Large intestine (tissue), 3 donors: ENCODE measurements at regions not wholly inside any gene's neighbourhood (a gene's known extent, or its start where the extent isn't known, plus 50 kb on each side); places are given as distances from the start of the nearest gene placed in this dataset.

Experiments
- DNase-seq, 2 donors: peaks; one replicate each; pipeline versions ENCODE4 v3.0.0 to v3.0.0-alpha.2; 2013
- H3K27ac ChIP-seq: one replicate; pipeline ENCODE4 v1.5.1; 2013; ENCODE audit warnings: low read length
- H3K27me3 ChIP-seq: 2 replicates; pipeline ENCODE4 v1.6.1; 2013; ENCODE audit warnings: low read length; ENCODE audit not compliant: control insufficient read depth, insufficient read depth
- H3K36me3 ChIP-seq: 2 replicates; pipeline ENCODE4 v1.6.1; 2013; ENCODE audit warnings: low read length; ENCODE audit not compliant: control insufficient read depth, insufficient read depth
- H3K4me1 ChIP-seq: one replicate; pipeline ENCODE4 v1.6.1; 2013; ENCODE audit warnings: low read length; ENCODE audit not compliant: control insufficient read depth, insufficient read depth
- H3K4me3 ChIP-seq: one replicate; pipeline ENCODE4 v1.5.1; 2013; ENCODE audit warnings: low read length
- H3K9me3 ChIP-seq: one replicate; pipeline ENCODE4 v1.6.1; 2013; ENCODE audit warnings: mild to moderate bottlenecking, low read depth, low read length, moderate library complexity; ENCODE audit not compliant: control insufficient read depth
- WGBS: methylation state at CpG from one replicate; pipeline ENCODE4 v1.1.5; 2013; ENCODE audit warnings: low lambda C conversion rate; ENCODE audit not compliant: insufficient coverage; 5-methylcytosine and 5-hydroxymethylcytosine counted together

DNA sequence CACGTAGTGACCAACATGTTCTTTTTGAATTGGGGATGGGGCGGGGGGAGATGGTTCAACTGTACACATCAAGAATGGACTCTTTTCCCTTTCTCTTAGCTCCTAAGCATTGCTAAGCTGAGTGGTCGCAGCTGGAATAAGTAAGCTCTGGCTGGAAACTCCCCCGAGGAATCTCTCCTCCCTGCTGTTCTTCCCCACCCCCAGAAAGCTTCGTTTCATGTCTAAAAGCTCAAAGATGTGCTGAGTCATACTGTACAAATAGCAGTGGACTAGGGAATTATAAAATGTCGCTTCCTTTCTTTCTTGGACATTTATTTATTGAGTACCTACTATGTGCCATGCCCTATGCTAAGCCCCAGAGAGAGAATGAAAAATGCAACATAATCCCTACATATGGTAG, 191.1 kb upstream of the ADO start:
- no peak for DNase-seq
- no peak overlapping the region for H3K27ac ChIP-seq

DNA sequence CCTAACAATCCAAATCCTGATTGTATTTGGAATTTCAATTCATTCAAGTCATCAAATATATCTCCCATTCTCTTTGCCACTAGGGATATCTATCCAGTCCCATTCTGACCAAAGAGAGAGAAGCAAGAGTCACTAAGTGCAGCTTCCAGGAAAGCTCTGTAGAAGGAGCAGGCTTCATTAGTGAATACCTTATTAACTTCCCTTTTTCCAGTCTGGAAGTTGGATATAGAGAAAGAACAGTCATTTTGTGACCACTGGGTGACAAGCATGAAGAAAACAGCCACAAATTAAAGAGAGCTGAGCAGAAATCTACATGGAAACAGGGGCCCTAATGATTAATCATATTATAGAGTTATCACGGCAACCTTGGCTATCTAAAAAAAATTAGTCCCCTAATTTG, 190.7 kb upstream of the ADO start:
- Histone ChIP-seq H3K36me3 (no peaks in the 10 kb centered on the region), H3K4me1 (no peaks in the 10 kb centered on the region), H3K4me3 (no peak overlapping the region), H3K27ac (no peak overlapping the region), H3K9me3 (no peaks in the 10 kb centered on the region), H3K27me3 (no peaks in the 10 kb centered on the region)
- 80% methylated on average over 1 of the region's 1 CpG for WGBS
- DNase-seq: no peak

More for the DNA sequence above, 191.1 kb upstream of the ADO start:
- Histone ChIP-seq H3K36me3 (no peaks in the 10 kb centered on the region), H3K27me3 (no peaks in the 10 kb centered on the region), H3K9me3 (no peaks in the 10 kb centered on the region), H3K4me1 (no peaks in the 10 kb centered on the region), H3K4me3 (no peak overlapping the region)
- no CpG with 5 or more reads among the region's 6 CpGs for WGBS

DNA sequence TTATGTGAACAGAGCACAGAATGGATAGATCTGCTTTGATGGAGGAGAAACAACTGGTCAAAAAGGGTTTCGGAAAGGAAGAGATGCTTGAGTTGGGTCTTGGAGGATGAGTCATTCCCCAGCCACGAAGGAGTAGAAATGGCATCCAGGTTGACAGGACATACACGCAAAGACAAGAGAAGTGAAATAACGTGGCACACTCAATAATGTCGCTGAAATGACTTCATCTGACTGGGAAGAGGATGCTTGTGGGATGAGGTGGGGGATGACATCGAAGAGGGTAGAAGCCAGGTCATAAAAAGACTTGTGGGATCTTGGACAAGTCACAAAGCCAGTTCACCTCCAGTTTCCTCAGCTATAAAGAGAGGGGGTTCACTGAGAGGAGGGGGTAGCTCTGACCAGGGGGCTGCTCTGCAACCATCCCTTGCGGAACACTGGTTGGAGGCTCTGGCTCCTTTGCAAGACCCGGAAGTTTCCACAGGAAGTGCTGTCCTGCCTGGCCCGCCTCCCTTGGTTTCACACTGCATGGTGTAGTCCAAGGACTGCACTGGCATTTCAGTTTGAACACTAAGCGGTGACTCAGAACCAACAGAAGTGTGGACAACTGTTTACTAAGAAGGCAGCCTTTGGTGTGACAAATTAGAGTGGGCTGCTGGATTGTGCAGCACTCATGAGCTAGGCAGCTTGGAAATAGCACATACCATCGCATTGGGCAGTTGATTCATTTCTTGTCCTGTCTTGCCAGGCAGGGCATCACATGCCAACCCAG, 189.9 kb upstream of the ADO start:
- Histone ChIP-seq H3K27ac (no peak overlapping the region), H3K9me3 (no peaks in the 10 kb centered on the region), H3K27me3 (no peaks in the 10 kb centered on the region), H3K36me3 (no peaks in the 10 kb centered on the region), H3K4me3 (no peak overlapping the region), H3K4me1 (no peaks in the 10 kb centered on the region)
- 92% methylated on average over 5 of the region's 11 CpGs for WGBS
- DNase-seq: no peak

DNA sequence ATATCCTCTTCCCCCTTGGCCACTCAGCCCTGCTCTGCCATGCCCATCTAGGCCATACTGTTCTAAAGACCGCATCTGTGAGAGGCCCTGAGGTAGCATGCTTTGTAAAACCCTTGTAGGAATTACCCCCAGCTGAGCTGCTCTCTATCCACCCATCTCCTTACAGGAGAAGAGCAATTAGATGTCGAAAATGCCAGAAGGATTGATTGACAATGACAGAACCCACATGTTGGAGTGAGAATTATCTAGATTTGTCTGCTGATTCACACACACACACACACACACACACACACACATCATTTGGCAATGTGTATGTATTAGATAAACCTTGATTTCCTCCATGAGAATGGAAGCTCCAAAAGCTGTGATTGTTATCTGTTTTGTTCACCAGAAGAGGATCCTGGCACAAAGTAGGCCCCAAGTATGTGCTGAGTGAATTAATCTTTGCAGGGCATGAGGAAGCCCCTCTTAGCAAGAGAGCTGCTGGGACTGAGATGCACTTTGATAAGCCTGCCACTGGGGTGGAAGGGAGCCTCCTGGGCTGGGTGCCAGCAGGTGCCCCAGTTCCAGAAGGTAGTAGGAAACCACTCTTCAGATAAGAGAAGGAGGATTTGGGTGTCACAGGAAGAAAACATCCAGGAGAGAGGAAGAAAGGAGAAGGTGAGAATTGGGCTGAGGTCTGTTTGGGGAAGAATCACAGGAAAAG, 187.5 kb upstream of the ADO start:
- no peak overlapping the region for H3K27ac ChIP-seq
- H3K4me3 ChIP-seq: no peak overlapping the region
- no peaks in the 10 kb centered on the region for H3K36me3 ChIP-seq
- no peaks in the 10 kb centered on the region for H3K27me3 ChIP-seq
- no peaks in the 10 kb centered on the region for H3K9me3 ChIP-seq
- DNase-seq: no peak
- no peaks in the 10 kb centered on the region for H3K4me1 ChIP-seq
- WGBS: no CpG with 5 or more reads among the region's 2 CpGs

DNA sequence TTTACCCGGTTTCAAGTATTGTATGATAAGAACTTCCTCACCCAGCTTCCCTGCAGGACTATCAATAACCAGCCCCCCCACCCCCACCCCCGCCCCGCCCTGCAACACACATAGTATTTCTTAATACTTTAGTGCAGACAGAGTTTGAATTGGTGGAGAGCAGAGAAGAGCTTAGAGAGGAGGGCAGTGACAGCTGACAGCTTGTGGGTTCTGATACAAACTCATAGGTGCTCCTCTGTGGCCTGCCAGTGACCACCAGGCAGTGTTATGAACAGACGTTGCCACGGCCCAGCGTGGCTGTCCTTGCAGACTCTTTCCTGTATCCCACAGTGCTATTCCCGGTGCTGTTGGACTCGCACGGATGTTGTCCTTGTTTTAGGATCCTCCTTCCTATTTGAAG, 186.9 kb upstream of the ADO start:
- Histone ChIP-seq H3K4me1 (no peaks in the 10 kb centered on the region), H3K27ac (no peak overlapping the region), H3K9me3 (no peaks in the 10 kb centered on the region), H3K4me3 (no peak overlapping the region), H3K36me3 (no peaks in the 10 kb centered on the region), H3K27me3 (no peaks in the 10 kb centered on the region)
- no CpG with 5 or more reads among the region's 9 CpGs for WGBS
- no peak for DNase-seq

DNA sequence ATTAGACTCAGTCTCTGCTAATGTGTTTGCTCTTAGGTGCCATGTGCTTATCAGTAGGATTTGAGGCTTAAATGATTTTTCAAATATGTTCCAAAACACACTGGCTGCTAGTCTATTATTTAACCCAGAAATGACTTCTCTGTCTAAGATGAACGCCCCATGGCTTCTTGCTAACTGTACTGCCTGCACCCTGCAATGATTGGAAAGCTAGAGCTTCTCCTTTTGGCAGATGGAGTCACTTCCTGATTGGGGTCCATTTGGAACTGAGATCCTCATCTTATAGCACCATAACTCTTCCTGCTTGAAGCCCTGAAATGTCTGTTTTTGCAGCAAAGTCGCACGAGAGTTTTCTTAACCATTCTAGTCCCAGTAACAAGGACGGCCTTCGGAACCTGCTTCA, 186.5 kb upstream of the ADO start:
- Histone ChIP-seq H3K4me3 (no peak overlapping the region), H3K27me3 (no peaks in the 10 kb centered on the region), H3K9me3 (no peaks in the 10 kb centered on the region), H3K4me1 (no peaks in the 10 kb centered on the region), H3K27ac (no peak overlapping the region), H3K36me3 (no peaks in the 10 kb centered on the region)
- DNase-seq: no peak
- no CpG with 5 or more reads among the region's 5 CpGs for WGBS

DNA sequence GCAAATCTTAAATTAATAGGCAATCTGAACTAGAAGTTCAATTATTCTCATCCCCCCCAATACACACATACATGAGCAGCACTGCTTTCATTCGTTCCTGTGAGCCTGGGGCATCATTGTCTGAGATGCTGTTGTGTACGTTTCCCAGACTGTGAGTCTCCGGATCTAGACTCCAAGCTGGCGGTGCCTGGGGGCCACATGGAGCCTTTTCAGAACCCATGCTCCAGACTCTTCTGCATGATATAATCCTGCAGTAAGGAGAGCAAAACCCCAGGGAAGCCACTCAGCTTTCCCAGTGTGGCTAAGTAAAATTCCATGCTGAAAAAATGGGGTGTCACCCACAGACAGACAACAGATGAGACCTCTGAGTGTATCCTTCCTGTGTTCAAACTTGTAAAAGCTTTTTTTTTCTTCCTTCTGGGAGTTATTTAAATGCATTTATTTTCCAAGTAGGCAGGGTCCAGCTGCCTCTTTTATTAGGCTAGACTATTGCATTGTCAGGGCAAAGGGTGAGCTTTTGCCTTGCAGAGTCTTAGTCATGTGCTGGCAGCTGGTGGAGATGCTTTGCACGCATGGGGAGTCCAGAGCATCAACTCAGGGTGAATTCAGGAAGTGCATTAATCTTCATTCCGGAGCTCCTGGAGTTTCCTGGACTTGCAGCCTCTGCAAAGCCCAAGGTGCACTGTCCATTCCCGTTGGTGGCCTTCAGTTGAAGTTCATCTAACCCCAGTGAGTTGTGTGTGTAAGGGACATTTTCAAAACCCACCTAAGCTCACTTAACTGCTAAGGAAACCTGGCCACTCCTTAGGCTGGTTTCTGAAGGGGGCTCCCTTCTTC, 185.7 kb upstream of the ADO start:
- Histone ChIP-seq H3K9me3 (no peaks in the 10 kb centered on the region), H3K27me3 (no peaks in the 10 kb centered on the region), H3K4me3 (no peak overlapping the region), H3K36me3 (no peaks in the 10 kb centered on the region), H3K27ac (no peak overlapping the region), H3K4me1 (no peaks in the 10 kb centered on the region)
- no peak for DNase-seq
- no CpG with 5 or more reads among the region's 7 CpGs for WGBS

DNA sequence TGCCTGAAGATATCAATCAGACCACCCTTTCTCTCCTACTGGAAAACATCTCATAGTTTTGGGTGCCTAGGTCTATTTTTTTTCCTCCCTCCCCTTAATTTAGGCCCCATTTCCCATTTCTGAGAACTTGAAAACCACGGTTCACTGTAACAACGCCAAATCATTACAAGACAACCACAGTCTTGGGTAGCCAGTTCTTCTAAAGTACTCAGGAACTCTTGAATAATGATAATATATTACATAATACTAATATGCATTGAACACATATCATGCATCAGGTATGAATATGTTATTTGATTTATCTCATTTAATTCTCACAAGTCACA, 185.1 kb upstream of the ADO start:
- Histone ChIP-seq H3K4me1 (no peaks in the 10 kb centered on the region), H3K27me3 (no peaks in the 10 kb centered on the region), H3K27ac (no peak overlapping the region), H3K4me3 (no peak overlapping the region), H3K36me3 (no peaks in the 10 kb centered on the region), H3K9me3 (no peaks in the 10 kb centered on the region)
- WGBS: 100% methylated on average over 2 of the region's 2 CpGs
- DNase-seq: no peak

DNA sequence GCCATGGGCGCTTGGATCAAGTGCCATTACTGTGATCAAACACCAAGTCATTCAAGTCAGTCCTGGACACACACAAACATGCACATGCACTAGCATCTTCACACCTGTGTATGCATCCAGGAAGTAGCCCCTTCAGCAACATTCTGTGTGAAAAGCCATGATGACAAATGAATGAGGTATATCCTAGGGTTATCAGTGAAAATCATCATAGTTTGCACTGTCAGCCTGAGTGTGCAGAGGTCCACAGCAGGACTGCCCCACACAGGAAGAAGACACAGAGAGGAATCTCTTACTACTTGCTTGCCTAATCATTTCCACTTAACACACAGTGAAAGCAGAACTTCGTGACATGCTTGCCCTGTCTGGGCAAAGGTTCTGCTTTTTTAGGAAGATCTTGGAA, 184.0 kb upstream of the ADO start:
- no peak for DNase-seq
- no peaks in the 10 kb centered on the region for H3K36me3 ChIP-seq
- no peak overlapping the region for H3K4me3 ChIP-seq
- H3K9me3 ChIP-seq: no peaks in the 10 kb centered on the region
- no CpG with 5 or more reads among the region's 2 CpGs for WGBS
- H3K27me3 ChIP-seq: no peaks in the 10 kb centered on the region
- H3K27ac ChIP-seq: no peak overlapping the region
- no peaks in the 10 kb centered on the region for H3K4me1 ChIP-seq

DNA sequence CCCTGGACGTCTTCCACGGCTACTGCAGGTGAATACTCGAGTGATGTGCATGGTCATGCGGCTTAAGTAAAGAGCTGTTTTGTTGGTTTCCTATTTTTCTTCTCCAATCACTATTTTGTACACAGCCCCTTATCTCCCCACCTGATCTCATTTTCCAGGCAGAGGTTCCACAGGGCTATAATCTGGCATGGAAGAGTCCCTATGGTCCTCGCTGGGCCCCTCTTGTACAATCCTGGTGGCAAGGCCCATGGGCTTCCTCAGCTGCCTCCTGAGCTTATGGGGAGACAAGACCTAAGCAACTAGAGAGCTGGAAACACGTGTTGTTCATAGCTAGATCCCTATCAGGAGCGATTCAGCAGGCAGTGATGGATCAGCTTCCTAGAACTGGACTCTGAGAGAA, 181.3 kb upstream of the ADO start:
- DNase-seq: no peak
- Histone ChIP-seq H3K9me3 (no peaks in the 10 kb centered on the region), H3K27me3 (no peaks in the 10 kb centered on the region), H3K36me3 (no peaks in the 10 kb centered on the region), H3K4me3 (no peak overlapping the region), H3K27ac (no peak overlapping the region), H3K4me1 (no peaks in the 10 kb centered on the region)
- no CpG with 5 or more reads among the region's 7 CpGs for WGBS
